Heart right ventricle (tissue), 16 donors: ENCODE measurements at regions not wholly inside any gene's neighbourhood (a gene's known extent, or its start where the extent isn't known, plus 50 kb on each side); places are given as distances from the start of the nearest gene placed in this dataset.

Experiments
- ATAC-seq, 8 donors: fragments of 200-7000 bp; cut with Tn5 transposase; one replicate each; pipeline ENCODE4 v1.9.1; 2020; ENCODE audit warnings: mild to moderate bottlenecking in 8 of 8, moderate library complexity in 8 of 8, moderate number of reproducible peaks in 1 of 8
- DNase-seq, 2 donors: peaks; one replicate each; pipeline ENCODE4 v3.0.0-alpha.2; 2020
- H3K27ac ChIP-seq, 10 donors: fragments of 200-600 bp; sonication (generic) in 2 of 10; one replicate each; pipeline versions ENCODE4 v1.5.0 to v1.8.0; 2020 to 2022; ENCODE audit warnings: mild to moderate bottlenecking in 3 of 10
- H3K27me3 ChIP-seq, 7 donors: fragments of 200-600 bp; one replicate each; pipeline ENCODE4 v1.8.0; 2021 to 2022; ENCODE audit warnings: mild to moderate bottlenecking in 2 of 7
- H3K36me3 ChIP-seq, 9 donors: fragments of 200-600 bp; sonication (generic) in 1 of 9; one replicate each; pipeline versions ENCODE4 v1.5.0 to v1.8.0; 2020 to 2022; ENCODE audit warnings: mild to moderate bottlenecking in 2 of 9
- H3K4me1 ChIP-seq, 9 donors: fragments of 200-600 bp; sonication (generic) in 1 of 9; one replicate each; pipeline versions ENCODE4 v1.5.0 to v1.8.0; 2020 to 2022; ENCODE audit warnings: mild to moderate bottlenecking in 4 of 9
- H3K4me3 ChIP-seq, 10 donors: fragments of 200-600 bp; sonication (generic) in 2 of 10; one replicate each; pipeline versions ENCODE4 v1.5.0 to v1.8.0; 2020 to 2022; ENCODE audit warnings: mild to moderate bottlenecking in 7 of 10, moderate library complexity in 2 of 10
- H3K9me3 ChIP-seq, 11 donors: fragments of 200-600 bp in 10 of 11; sonication (generic) in 2 of 11; one replicate each; pipeline versions ENCODE4 v1.5.0 to v1.8.0; 2013 to 2022; ENCODE audit warnings: mild to moderate bottlenecking in 2 of 11, control low read depth in 1 of 11, moderate library complexity in 1 of 11
- WGBS, 2 donors: extraction: QIAGEN DNeasy Blood & Tissue Kit; methylation state at CpG; one replicate each; pipeline ENCODE4 v1.1.7; 2013; ENCODE audit warnings: inconsistent platforms in 1 of 2; 5-methylcytosine and 5-hydroxymethylcytosine counted together
- intact Hi-C, 10 donors: fragments of 100-400 bp; cut with DNase I; formaldehyde crosslinking; loops; one replicate each; pipeline versions ENCODE4 v1.11.1 to v1.14.2; 2022
- TF ChIP-seq, protein P1 (sequence below), 9 donors: fragments of 200-600 bp; sonication (generic) in 2 of 9; IDR thresholded peaks; one replicate each; pipeline versions ENCODE4 v1.5.0 to v1.8.0; 2021 to 2022; ENCODE audit warnings: antibody characterized with exemption in 9 of 9, mild to moderate bottlenecking in 5 of 9, moderate library complexity in 1 of 9
- donor health status: Arrhythmogenic right ventricular cardiomyopathy.
- donor health status: ischemic (EF 13 %, LVEDD 7.1; RV severe dilation, severe dysfunction).
- donor health status: healthy with polysubstance abuse.
- donor health status: DM: no; HTN: yes; CAD: no.
- donor health status: DM: no; HTN: no; CAD: no.
- donor health status: ischemic (EF 25% LVEDD 6.9; RV normal size, moderate dysfunction).
- donor health status: ischemic (EF 25% LVEDD 5.7; RV mildly dilated, moderate dysfunction).
- donor health status: healthy.
- donor health status: DM: yes; HTN: yes; CAD: no.
- donor health status: Ischemic cardiomyopathy.
- donor health status: ischemic (EF 35%, LVEDD 5.7; RV mildly dilated, moderate dysfunction).
- donor health status: nonischemic (EF 11% LVEDD 7.7; RV severe dilation, severe dysfunction).
- donor health status: DM: yes; HTN: yes; CAD: no.
- donor health status: PGD.
- donor health status: ischemic (EF 29% LVEDD 5.4; RV normal size, mild dysfunction).
- donor health status: nonischemic (EF 23%, LVEDD 6.1; RV moderate dilation, normal function).

- TF ChIP-seq, protein P1, sequence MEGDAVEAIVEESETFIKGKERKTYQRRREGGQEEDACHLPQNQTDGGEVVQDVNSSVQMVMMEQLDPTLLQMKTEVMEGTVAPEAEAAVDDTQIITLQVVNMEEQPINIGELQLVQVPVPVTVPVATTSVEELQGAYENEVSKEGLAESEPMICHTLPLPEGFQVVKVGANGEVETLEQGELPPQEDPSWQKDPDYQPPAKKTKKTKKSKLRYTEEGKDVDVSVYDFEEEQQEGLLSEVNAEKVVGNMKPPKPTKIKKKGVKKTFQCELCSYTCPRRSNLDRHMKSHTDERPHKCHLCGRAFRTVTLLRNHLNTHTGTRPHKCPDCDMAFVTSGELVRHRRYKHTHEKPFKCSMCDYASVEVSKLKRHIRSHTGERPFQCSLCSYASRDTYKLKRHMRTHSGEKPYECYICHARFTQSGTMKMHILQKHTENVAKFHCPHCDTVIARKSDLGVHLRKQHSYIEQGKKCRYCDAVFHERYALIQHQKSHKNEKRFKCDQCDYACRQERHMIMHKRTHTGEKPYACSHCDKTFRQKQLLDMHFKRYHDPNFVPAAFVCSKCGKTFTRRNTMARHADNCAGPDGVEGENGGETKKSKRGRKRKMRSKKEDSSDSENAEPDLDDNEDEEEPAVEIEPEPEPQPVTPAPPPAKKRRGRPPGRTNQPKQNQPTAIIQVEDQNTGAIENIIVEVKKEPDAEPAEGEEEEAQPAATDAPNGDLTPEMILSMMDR (IDR thresholded peaks at IDR 0.05) = no peak
- no peaks in the 10 kb centered on the region for H3K4me1 ChIP-seq
- no peaks in the 10 kb centered on the region for H3K36me3 ChIP-seq
- intact Hi-C loops = no loop called here
- DNase-seq = no peak
- no peak overlapping the region for H3K4me3 ChIP-seq
- H3K27ac ChIP-seq = no peak overlapping the region
- no peaks in the 10 kb centered on the region for H3K27me3 ChIP-seq
- ATAC-seq = no peak
- no peaks in the 10 kb centered on the region for H3K9me3 ChIP-seq
- WGBS, 2 donors = 81 to 83% methylated on average over 2 of the region's 2 CpGs
Observed at GRCh38 chr13:33956346-33956745, 138.4 kb downstream of the RFC3 start.

DNA sequence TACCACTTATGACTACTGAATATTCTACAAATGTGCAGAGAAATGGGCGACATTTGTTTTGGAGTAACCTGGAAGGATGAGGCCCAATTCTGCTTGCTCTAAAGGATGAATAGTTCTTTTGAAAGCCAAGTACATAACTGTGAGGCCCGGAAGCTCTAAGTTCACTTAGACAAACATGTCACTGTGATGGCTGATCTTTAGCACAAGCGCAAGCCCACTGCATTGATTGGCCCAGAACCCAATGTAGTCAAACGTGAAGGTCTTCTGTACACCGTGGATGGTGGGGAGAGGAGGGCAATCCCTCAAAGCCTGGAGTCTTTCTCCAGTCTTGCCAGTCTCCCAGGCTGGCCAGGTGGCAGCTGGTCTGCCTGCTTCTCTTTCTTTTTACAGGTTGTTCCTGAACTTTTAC, 139.6 kb downstream of the RFC3 start:
- intact Hi-C loops = no loop called here
- H3K4me1 ChIP-seq = no peaks in the 10 kb centered on the region
- 97% methylated on average over 5 of the region's 5 CpGs for WGBS, 2 donors
- H3K4me3 ChIP-seq = no peak overlapping the region
- TF ChIP-seq, protein P1 (IDR thresholded peaks at IDR 0.05) = no peak
- DNase-seq (no peak), ATAC-seq (no peak)
- H3K27ac ChIP-seq = no peak overlapping the region
- no peaks in the 10 kb centered on the region for H3K9me3 ChIP-seq
- H3K36me3 ChIP-seq = no peaks in the 10 kb centered on the region
- no peaks in the 10 kb centered on the region for H3K27me3 ChIP-seq

GRCh38 chr13:33958964-33959363, 141.0 kb downstream of the RFC3 start:
- intact Hi-C loops = no loop called here
- no peak for ATAC-seq

GRCh38 chr13:33963134-33963533, 145.2 kb downstream of the RFC3 start:
- Histone ChIP-seq H3K4me1 (no peaks in the 10 kb centered on the region), H3K36me3 (no peaks in the 10 kb centered on the region), H3K9me3 (peaks cover 0 to 11% (median 0%) of the 10 kb centered on the region in 11 donors), H3K27ac (no peak overlapping the region), H3K4me3 (no peak overlapping the region), H3K27me3 (no peaks in the 10 kb centered on the region)
- no peak for ATAC-seq
- DNase-seq = no peak
- WGBS, 2 donors = 72 to 75% methylated on average over 3 of the region's 3 CpGs
- TF ChIP-seq, protein P1 (IDR thresholded peaks at IDR 0.05) = no peak
- intact Hi-C loops = no loop called here

More at GRCh38 chr13:33958964-33959363, 141.0 kb downstream of the RFC3 start:
- Histone ChIP-seq H3K27ac (no peak overlapping the region), H3K9me3 (no peaks in the 10 kb centered on the region), H3K4me3 (no peak overlapping the region), H3K27me3 (no peaks in the 10 kb centered on the region), H3K36me3 (no peaks in the 10 kb centered on the region), H3K4me1 (no peaks in the 10 kb centered on the region)
- TF ChIP-seq, protein P1 (IDR thresholded peaks at IDR 0.05) = no peak
- DNase-seq = no peak
- 97 to 99% methylated on average over 2 of the region's 2 CpGs for whole genome bisulfite sequencing, 2 donors
